Uterus (tissue), 2 donors: ENCODE measurements at regions not wholly inside any gene's neighbourhood (a gene's known extent, or its start where the extent isn't known, plus 50 kb on each side); places are given as distances from the start of the nearest gene placed in this dataset.

Source experiments
- CTCF ChIP-seq, 4 experiments: fragments of 200-600 bp in 2 of 4; fragments of 450-650 bp in 2 of 4; sonication (generic) in 2 of 4; IDR thresholded peaks; one replicate each; pipeline ENCODE4 v1.5.1; 2016 to 2019; ENCODE audit warnings: antibody characterized with exemption in 4 of 4, mild to moderate bottlenecking in 2 of 4, moderate library complexity in 1 of 4
- POLR2A ChIP-seq, 2 donors: fragments of 450-650 bp; IDR thresholded peaks; one replicate each; pipeline ENCODE4 v1.6.1; 2016; ENCODE audit warnings: antibody characterized with exemption in 2 of 2, mild to moderate bottlenecking in 1 of 2, moderate library complexity in 1 of 2

- no peak for TF ChIP-seq CTCF (IDR thresholded peaks at IDR 0.05)
- TF ChIP-seq POLR2A (IDR thresholded peaks at IDR 0.05): no peak
Observed at GRCh38 chr5:5784101-5784500, 361.6 kb downstream of the ICE1 start.
